T-helper 1 cell (primary cell): ENCODE measurements at regions not wholly inside any gene's neighbourhood (a gene's known extent, or its start where the extent isn't known, plus 50 kb on each side); places are given as distances from the start of the nearest gene placed in this dataset.

Source experiments
- DNase-seq, 5 donors: peaks; one replicate each; pipeline ENCODE4 v3.0.0-alpha.2; 2012 to 2020

- no peak for DNase-seq
Measured at GRCh38 chr2:220127311-220127710, 499.9 kb downstream of the SLC4A3 start.

GRCh38 chr2:220127876-220128275 lies 500.4 kb downstream of the SLC4A3 start:
- no peak for DNase-seq

DNA sequence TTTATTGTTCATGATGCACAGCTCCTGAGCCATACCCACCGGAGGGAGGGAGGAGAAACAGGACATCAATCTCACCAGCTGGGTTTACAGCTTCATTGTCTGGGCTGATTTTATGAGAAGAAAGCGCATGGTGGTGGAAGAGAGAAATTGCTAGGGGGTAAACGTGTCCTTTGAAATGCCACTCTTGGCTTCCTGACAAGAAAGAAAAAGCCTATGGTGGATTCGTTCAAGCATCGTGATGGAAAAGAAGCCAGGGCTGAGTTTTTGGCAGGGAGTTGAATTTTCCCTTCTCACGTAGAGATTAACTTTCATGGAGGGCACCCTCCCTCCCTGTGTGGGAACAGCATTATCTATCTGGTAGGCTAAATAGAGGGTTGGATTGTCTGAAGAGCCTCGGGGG lies 502.0 kb downstream of the SLC4A3 start:
- no peak for DNase-seq

GRCh38 chr2:220134756-220135534 lies 507.5 kb downstream of the SLC4A3 start:
- DNase-seq: no peak

GRCh38 chr2:220143336-220143735 lies 515.9 kb downstream of the SLC4A3 start:
- DNase-seq: no peak

DNA sequence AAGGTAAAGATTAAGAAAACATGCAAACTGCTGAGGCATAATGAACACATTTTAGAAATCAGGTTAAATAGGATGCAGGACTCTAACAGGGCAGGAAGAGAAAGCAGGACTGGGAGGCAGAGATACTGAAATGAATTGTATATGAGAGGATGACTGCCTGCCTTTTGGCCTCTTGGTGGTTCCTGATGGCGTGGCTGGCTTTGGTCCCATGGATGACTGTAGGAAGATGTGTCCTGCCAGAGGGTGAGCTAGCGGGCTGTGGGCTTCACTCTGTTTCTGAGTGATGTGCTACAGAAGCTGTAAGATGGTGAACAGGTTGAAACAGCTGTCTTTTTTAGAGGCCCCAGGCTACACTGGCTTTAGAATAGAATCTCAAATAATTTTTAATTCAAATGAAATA lies 517.0 kb downstream of the SLC4A3 start:
- no peak for DNase-seq

DNA sequence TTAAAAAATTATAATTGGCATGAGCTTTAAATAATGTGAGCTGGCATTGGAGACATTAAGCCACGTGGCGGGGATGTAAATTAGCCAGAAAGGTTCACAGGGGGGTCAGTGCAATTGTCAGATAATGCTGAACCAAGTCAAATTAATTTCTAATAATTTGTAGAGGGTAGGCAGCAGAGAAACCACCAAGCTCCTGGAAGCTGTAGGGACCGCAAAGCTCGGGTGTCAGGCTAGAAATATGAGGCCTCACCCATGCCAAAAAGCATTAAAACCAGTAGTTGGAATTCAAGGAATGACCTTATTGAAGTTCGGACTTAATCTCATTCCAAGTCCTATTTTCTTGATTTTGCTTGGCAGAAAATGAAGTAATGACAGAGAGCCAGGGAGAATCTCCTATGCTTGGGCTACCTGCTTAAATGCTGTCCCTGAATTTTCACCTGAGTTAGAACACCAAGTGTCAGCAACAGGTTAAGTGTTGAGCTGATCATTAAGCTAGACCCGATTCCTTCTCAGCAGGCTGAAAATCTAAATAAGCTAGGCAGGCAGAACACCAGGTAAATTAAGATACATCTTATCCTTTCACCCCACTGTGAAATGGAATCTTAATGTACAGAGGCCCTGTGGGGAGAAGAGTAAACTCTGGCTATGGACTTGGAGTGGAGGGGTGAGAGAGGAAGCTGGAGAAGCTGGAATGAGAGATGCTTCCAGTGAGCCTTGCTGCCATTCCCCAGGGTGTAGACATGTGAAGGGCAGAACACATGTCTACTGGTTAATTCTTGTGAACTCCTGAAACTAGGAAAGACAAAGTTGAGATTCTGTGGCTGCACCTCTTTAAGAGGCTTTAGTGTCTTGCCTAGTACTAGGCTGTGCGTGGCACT lies 520.0 kb downstream of the SLC4A3 start:
- no peak for DNase-seq

- DNase-seq: no peak
Measured at GRCh38 chr2:220148471-220149248, 521.2 kb downstream of the SLC4A3 start.

GRCh38 chr2:220151341-220151740 lies 523.9 kb downstream of the SLC4A3 start:
- DNase-seq: no peak

DNA sequence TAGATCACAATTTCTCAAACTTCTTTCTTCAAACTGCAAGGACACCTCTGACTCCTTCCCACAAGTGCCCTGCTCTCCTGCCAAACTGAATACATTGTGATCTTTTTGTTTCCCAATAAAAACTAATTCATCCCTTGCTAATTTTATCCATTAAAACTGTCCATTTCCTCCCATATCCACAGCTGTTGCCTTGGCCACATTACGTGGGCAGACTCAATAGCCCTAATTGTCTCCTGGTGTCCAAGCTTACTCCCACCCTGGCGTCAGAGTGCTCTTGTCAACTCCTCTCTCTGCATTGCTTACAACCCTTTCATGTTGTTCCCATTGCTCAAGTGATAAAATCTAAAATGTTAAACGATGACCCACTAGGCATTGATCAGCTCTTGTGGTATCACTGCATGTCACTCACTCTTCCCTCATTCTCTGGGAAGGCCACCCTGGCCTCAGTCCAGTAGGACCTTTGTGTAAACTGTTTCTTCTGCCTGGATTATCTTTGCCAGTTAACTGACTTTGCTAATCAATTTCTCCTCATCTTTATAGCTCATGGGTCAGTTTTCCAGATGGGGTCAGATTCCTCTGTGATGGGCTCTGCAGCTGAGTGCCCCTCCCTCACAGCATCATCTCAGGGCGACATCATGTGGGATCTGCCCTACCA lies 525.0 kb downstream of the SLC4A3 start:
- no peak for DNase-seq

- no peak for DNase-seq
Measured at GRCh38 chr2:220153118-220153517, 525.7 kb downstream of the SLC4A3 start.

DNA sequence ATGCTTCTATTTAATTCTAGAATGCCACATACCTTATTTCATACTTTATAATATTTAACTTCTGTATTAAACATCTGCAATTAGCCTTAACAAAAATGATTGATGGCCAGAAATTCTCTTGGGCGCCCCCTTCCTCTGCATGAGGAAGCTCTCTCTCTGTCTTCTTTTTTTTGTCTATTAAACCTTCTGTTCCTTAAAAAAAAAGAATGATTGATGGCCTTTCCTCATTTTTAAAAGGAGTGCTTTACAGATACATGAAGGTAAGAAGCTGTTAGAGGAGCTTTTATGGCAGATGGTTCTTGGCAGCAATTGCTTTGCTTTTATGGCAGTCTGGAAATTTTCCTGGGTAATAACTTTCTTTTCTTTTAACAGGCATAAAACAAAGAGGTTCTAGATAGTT lies 526.9 kb downstream of the SLC4A3 start:
- no peak for DNase-seq

GRCh38 chr2:220157312-220157711 lies 529.9 kb downstream of the SLC4A3 start:
- DNase-seq: no peak

DNA sequence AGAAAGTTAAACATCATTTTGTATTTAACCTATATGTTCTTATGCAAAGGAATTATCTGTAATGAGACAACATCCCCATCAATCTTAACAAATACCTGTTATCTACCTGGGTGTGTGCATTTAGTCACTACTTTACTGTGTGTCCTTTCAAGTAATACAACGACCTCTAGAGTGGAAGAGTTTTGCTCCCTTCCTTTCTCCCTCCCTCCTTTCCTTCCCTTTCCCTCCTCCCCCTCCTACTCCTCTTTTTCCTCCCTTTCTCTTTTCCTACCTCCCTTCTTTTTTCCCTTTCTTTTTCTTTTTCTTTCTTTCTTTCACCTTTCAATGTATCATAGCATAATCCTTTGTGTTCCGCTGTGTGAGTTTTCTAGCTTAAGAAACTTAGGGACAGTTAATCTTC lies 532.3 kb downstream of the SLC4A3 start:
- DNase-seq: no peak

DNA sequence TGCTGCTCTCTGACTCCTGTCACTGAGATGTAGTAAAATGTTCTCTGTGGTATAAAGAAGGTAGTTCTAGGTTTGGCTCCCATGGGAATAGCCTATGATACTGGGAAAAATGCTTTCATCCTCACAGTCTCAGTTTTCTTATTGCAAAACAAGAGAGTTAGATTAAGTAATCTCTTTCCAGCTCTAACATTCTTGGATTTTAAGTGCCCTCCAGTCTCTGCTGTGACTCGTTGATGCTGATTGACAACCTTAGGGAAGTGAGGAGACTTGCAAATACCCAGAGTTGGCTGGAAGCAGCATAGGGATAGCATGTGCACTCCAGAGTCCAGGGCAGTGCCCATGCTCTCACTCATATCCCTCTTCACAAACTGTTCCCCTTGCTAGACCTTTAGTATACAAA lies 534.9 kb downstream of the SLC4A3 start:
- DNase-seq: no peak

DNA sequence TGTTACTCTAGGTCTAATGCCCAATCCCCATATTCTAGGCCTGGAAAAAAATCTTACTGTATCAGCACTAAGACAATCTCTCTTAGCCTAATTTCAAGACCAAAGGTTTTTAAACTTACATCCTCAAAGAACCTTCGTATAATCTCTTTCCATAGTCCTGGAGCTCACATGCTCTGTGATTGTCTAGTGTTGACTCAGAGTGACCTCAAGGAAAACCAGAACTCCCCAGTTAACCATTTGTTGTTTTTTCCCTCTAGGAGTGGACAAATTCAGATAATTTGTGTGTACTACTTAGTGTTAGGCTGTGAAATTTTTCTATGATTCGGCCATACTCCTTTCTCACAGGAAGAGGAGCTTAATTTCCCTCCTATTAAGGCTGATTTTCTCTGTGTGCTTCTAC lies 536.1 kb downstream of the SLC4A3 start:
- no peak for DNase-seq

DNA sequence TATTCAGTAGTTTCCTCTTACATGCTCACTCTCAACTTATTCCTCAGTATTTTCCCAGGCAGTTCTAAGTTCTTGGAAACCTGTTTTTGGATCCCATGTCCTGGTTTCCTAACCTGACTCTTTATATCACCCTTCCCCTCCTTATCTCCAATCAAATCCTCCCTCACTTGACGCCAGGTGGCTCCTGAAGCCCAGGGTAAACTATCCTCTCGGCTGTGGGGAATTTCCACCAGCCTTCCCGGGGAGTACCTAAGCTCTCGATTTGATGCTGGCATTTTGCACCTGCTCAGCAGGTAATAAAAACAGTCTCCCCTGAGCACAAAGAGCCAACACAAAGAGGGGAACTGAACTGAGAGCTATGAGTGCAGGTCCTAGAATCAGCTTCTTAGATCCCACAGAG lies 538.0 kb downstream of the SLC4A3 start:
- no peak for DNase-seq

GRCh38 chr2:220166616-220167015 lies 539.2 kb downstream of the SLC4A3 start:
- DNase-seq: no peak

DNA sequence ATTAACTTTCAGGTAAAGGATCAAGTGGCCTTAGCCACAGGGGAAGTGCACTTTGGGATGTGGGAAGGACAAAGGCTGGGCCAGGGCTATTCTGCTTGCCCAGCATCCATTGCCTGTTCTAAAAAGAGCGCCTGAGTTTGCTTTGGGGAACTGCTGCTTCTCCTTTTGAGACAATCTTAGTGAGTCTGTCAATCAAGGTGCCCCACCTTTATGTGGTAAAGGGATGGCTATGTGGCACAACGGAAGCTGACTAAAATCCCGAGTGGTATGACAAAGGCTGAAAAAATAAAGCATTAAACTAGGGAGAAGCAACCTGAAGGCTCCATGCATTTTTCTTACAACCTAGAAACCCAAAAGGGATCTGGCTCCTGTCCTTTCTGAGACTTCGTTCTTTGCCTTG lies 540.5 kb downstream of the SLC4A3 start:
- no peak for DNase-seq

- DNase-seq: no peak
Measured at GRCh38 chr2:220168891-220169546, 541.6 kb downstream of the SLC4A3 start.

GRCh38 chr2:220174826-220175225 lies 547.4 kb downstream of the SLC4A3 start:
- no peak for DNase-seq

GRCh38 chr2:220175967-220176366 lies 548.5 kb downstream of the SLC4A3 start:
- no peak for DNase-seq
